Colonic mucosa (tissue), 4 donors: ENCODE measurements at regions not wholly inside any gene's neighbourhood (a gene's known extent, or its start where the extent isn't known, plus 50 kb on each side); places are given as distances from the start of the nearest gene placed in this dataset.
"Not testable (repeated sequence)": the region's sequence is repeated elsewhere in the genome, so short reads cannot be mapped to it uniquely, and the experiment has no call there.

Experiments
- DNase-seq: peaks from one replicate; pipeline ENCODE4 v3.0.0-alpha.2; 2020
- H3K27ac ChIP-seq: fragments of 200-600 bp; one replicate; pipeline ENCODE4 v1.8.0; 2021
- H3K27me3 ChIP-seq: fragments of 200-600 bp; one replicate; pipeline ENCODE4 v1.8.0; 2021
- H3K36me3 ChIP-seq: fragments of 200-600 bp; one replicate; pipeline ENCODE4 v1.8.0; 2021
- H3K4me1 ChIP-seq: fragments of 200-600 bp; one replicate; pipeline ENCODE4 v1.8.0; 2021; ENCODE audit warnings: mild to moderate bottlenecking
- H3K4me3 ChIP-seq: fragments of 200-600 bp; one replicate; pipeline ENCODE4 v1.8.0; 2021
- H3K9ac ChIP-seq, 2 donors: one replicate each; pipeline ENCODE4 v1.7.0; 2013; ENCODE audit warnings: control low read depth in 2 of 2, low read depth in 2 of 2, low read length in 2 of 2
- H3K9me3 ChIP-seq: fragments of 200-600 bp; one replicate; pipeline ENCODE4 v1.8.0; 2021
- CTCF ChIP-seq: fragments of 200-600 bp; IDR thresholded peaks from one replicate; pipeline ENCODE4 v1.8.0; 2022; ENCODE audit warnings: antibody characterized with exemption, mild to moderate bottlenecking
- intact Hi-C: fragments of 100-400 bp; cut with DNase I; formaldehyde crosslinking; loops from one replicate; pipeline ENCODE4 v1.14.1; 2022
- donor health status: healthy.
- donor health status: DM: no; HTN: no; CAD: no.
- donor health status: DM: no; HTN: no; CAD: no.

GRCh38 chr5:164532235-164532900 lies 1026.9 kb downstream of the MAT2B start:
- Histone ChIP-seq H3K27ac (no peak overlapping the region), H3K4me1 (no peaks in the 10 kb centered on the region), H3K9ac (no peak overlapping the region), H3K4me3 (no peak overlapping the region), H3K27me3 (no peaks in the 10 kb centered on the region), H3K9me3 (no peaks in the 10 kb centered on the region), H3K36me3 (no peaks in the 10 kb centered on the region)
- TF ChIP-seq CTCF, result no peak
- intact Hi-C loops, result no loop called here
- no peak for DNase-seq

DNA sequence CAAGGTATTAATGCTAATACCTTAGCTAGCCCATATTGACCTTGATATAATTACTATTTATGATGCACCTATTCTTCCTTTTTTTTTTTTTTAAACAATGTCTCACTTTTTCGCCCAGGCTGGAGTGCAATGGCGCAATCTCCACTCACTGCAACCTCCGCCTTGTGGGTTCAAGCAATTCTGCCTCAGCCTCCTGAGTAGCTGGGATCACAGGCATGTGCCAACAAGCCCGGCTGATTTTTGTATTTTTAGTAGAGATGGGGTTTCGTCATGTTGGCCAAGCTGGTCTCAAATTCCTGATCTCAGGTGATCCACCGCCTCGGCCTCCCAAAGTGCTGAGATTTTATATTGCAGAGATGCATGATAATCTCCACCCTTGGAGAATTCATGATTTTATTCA lies 1028.0 kb downstream of the MAT2B start:
- H3K9ac ChIP-seq, intact Hi-C loops, H3K4me1 ChIP-seq, DNase-seq, H3K4me3 ChIP-seq, H3K27me3 ChIP-seq, H3K27ac ChIP-seq, H3K36me3 ChIP-seq, H3K9me3 ChIP-seq: not testable (repeated sequence)

GRCh38 chr5:164540174-164540573 lies 1034.8 kb downstream of the MAT2B start:
- Histone ChIP-seq H3K27me3 (no peaks in the 10 kb centered on the region), H3K9me3 (no peaks in the 10 kb centered on the region), H3K4me3 (no peak overlapping the region), H3K36me3 (no peaks in the 10 kb centered on the region), H3K27ac (no peak overlapping the region), H3K4me1 (no peaks in the 10 kb centered on the region), H3K9ac (no peak overlapping the region)
- intact Hi-C loops, result no loop called here
- no peak for TF ChIP-seq CTCF
- DNase-seq, result no peak

GRCh38 chr5:164545507-164545906 lies 1040.1 kb downstream of the MAT2B start:
- no peak for DNase-seq
- intact Hi-C loops, result no loop called here
- H3K9ac ChIP-seq, result no peak overlapping the region
- no peaks in the 10 kb centered on the region for H3K36me3 ChIP-seq
- no peak overlapping the region for H3K27ac ChIP-seq
- no peaks in the 10 kb centered on the region for H3K9me3 ChIP-seq
- H3K27me3 ChIP-seq, result no peaks in the 10 kb centered on the region
- TF ChIP-seq CTCF, result no peak
- no peak overlapping the region for H3K4me3 ChIP-seq
- no peaks in the 10 kb centered on the region for H3K4me1 ChIP-seq

GRCh38 chr5:164553851-164554250 lies 1048.4 kb downstream of the MAT2B start:
- Histone ChIP-seq H3K4me3 (no peak overlapping the region), H3K9me3 (no peaks in the 10 kb centered on the region), H3K4me1 (no peaks in the 10 kb centered on the region), H3K27me3 (no peaks in the 10 kb centered on the region), H3K36me3 (no peaks in the 10 kb centered on the region), H3K27ac (no peak overlapping the region), H3K9ac (no peak overlapping the region)
- intact Hi-C loops, result no loop called here
- no peak for DNase-seq
- TF ChIP-seq CTCF, result no peak

DNA sequence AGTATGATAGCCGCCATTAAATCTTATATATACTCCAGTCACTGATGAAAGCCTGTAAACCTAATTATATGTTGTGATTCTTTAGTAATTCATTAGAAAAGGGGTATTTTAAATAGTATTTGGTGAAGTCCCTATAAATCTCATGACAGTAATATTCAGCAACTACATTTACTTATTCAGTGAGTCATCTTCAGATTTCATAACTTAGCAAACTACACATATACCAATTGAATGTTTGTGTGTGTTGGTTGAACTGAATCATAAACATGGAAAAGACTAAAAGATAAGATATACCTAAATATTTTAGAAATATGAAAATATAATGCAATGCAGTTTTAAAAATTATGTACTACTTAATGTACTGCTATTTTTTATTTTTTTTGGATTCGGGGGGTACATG lies 1050.4 kb downstream of the MAT2B start:
- Histone ChIP-seq H3K27ac (no peak overlapping the region), H3K4me3 (no peak overlapping the region), H3K36me3 (no peaks in the 10 kb centered on the region), H3K4me1 (no peaks in the 10 kb centered on the region), H3K9ac (no peak overlapping the region), H3K9me3 (no peaks in the 10 kb centered on the region), H3K27me3 (no peaks in the 10 kb centered on the region)
- intact Hi-C loops, result no loop called here
- no peak for DNase-seq
- TF ChIP-seq CTCF, result no peak
